GM23248 (cell line): ENCODE measurements at regions not wholly inside any gene's neighbourhood (a gene's known extent, or its start where the extent isn't known, plus 50 kb on each side); places are given as distances from the start of the nearest gene placed in this dataset.

Experiments used
- EZH2 ChIP-seq: fragments of 200-600 bp; sonication (generic); IDR thresholded peaks from 2 replicates; pipeline ENCODE4 v1.6.1; 2018; ENCODE audit warnings: antibody characterized with exemption, mild to moderate bottlenecking; ENCODE audit not compliant: insufficient read depth, poor library complexity, severe bottlenecking
- EZH2phosphoT487 ChIP-seq: fragments of 200-600 bp; sonication (generic); IDR thresholded peaks from 2 replicates; pipeline ENCODE4 v1.6.1; 2018; ENCODE audit warnings: antibody characterized with exemption, moderate library complexity, mild to moderate bottlenecking, low read depth; ENCODE audit not compliant: insufficient read depth

DNA sequence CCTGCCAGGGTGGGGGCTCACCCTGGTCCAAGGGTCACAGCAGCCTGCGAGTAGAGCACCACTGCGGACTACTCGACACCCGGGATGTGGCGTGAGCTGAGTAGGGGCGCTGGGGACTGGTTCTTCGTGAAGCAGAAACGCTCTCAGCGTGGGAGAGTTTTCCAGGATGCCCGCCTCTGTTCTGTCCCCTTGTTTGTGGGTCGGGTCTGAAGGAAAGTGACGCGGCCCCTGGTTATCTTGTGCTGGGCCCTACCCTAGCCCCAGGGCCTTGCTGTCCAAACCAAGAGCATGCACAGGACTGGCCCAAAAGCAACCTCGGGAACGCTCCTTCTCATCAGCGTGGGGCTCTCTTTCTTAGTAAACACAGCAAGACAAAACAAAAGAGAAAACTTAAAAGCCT lies 303.3 kb downstream of the IRF8 start:
- TF ChIP-seq EZH2 (no peak), EZH2phosphoT487 (no peak)
